Breast epithelium (tissue), 3 donors: ENCODE measurements at regions not wholly inside any gene's neighbourhood (a gene's known extent, or its start where the extent isn't known, plus 50 kb on each side); places are given as distances from the start of the nearest gene placed in this dataset.

ENCODE experiments used
- POLR2A ChIP-seq: fragments of 450-650 bp; IDR thresholded peaks from one replicate; pipeline ENCODE4 v1.6.1; 2016; ENCODE audit warnings: antibody characterized with exemption, mild to moderate bottlenecking, moderate library complexity
- POLR2AphosphoS5 ChIP-seq, 3 donors: sonication (generic); formaldehyde crosslinking; IDR thresholded peaks; one replicate each; pipeline ENCODE4 v1.6.1; 2017; ENCODE audit warnings: antibody characterized with exemption in 3 of 3
- TF ChIP-seq, protein P1 (sequence below), 3 donors: fragments of 450-650 bp; IDR thresholded peaks; one replicate each; pipeline ENCODE4 v1.5.1; 2016 to 2017; ENCODE audit warnings: antibody characterized with exemption in 3 of 3, mild to moderate bottlenecking in 3 of 3, moderate library complexity in 3 of 3

DNA sequence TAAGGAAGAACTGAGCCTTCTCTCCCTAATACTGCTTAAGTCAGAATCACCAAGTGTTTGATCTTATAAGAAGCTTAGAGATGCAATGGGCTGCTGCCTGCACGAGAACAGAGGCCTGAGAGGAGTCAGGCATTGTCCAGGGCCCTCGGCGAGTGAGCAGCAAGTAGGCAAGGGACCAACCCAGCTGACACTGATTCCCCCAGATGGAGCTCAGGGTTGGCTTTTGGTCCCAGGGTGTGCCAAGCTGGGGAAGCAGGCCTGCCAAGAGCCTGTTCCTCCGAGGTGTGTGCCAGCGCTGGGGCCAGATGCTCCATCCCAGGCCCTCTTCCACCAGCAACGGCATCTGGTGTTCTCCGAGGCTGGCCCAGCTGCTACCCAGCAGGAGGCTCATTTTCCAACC, 222.0 kb upstream of the ZMIZ1 start:
- TF ChIP-seq POLR2A, result no peak
- TF ChIP-seq, protein P1, sequence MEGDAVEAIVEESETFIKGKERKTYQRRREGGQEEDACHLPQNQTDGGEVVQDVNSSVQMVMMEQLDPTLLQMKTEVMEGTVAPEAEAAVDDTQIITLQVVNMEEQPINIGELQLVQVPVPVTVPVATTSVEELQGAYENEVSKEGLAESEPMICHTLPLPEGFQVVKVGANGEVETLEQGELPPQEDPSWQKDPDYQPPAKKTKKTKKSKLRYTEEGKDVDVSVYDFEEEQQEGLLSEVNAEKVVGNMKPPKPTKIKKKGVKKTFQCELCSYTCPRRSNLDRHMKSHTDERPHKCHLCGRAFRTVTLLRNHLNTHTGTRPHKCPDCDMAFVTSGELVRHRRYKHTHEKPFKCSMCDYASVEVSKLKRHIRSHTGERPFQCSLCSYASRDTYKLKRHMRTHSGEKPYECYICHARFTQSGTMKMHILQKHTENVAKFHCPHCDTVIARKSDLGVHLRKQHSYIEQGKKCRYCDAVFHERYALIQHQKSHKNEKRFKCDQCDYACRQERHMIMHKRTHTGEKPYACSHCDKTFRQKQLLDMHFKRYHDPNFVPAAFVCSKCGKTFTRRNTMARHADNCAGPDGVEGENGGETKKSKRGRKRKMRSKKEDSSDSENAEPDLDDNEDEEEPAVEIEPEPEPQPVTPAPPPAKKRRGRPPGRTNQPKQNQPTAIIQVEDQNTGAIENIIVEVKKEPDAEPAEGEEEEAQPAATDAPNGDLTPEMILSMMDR (IDR thresholded peaks at IDR 0.05), result no peak
- no peak for TF ChIP-seq POLR2AphosphoS5 (IDR thresholded peaks at IDR 0.05)
